ENCODE measurements at regions not wholly inside any gene's neighbourhood (a gene's known extent, or its start where the extent isn't known, plus 50 kb on each side); places are given as distances from the start of the nearest gene placed in this dataset.

DNA sequence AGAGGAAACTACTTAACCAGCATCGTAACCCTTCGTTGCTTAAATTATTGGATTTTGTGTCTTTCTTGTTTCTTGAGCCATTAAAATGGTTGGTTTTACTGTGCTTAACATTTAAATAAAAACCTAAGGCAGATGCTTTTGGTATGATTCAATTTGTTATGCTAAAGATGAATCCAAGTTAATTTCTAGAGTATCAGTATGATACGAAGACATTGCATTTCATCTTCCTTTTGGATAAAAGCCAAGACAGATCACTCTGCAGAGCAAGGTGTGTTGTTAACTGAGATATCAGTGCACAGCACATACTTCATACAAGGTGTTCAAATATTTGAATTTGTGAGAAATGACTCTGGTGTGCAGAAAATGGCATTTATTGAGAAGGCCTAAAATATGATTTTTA lies 480.5 kb downstream of the PCNX1 start:
- Histone ChIP-seq H3K36me3 (ENCODE audit: insufficient read depth, low read length) (no peaks in the 10 kb centered on the region), H3K4me1 (ENCODE audit: insufficient read depth, low read length, severe bottlenecking) (no peaks in the 10 kb centered on the region), H3K9me3 (ENCODE audit: low read length) (no peaks in the 10 kb centered on the region), H3F3A (ENCODE audit: insufficient read depth, low read length) (no peaks in the 10 kb centered on the region), H3K4me2 (ENCODE audit: low read length) (no peak overlapping the region), H4K20me1 (ENCODE audit: insufficient read depth, low read length) (no peaks in the 10 kb centered on the region), H3K27me3 (ENCODE audit: insufficient read depth, low read length) (no peaks in the 10 kb centered on the region), H3K9me2 (ENCODE audit: low read depth, low read length) (no peaks in the 10 kb centered on the region), H3K4me3 (ENCODE audit: low read depth, low read length, poor library complexity, severe bottlenecking) (no peak overlapping the region), H2AFZ (ENCODE audit: low read length) (no peak overlapping the region), H3K27ac (ENCODE audit: low read depth, low read length, poor library complexity, severe bottlenecking) (no peak overlapping the region), H3K79me2 (ENCODE audit: insufficient read depth, low read length) (no peaks in the 10 kb centered on the region), H3K9ac (ENCODE audit: low read length) (no peak overlapping the region)
- TF ChIP-seq, protein P1, sequence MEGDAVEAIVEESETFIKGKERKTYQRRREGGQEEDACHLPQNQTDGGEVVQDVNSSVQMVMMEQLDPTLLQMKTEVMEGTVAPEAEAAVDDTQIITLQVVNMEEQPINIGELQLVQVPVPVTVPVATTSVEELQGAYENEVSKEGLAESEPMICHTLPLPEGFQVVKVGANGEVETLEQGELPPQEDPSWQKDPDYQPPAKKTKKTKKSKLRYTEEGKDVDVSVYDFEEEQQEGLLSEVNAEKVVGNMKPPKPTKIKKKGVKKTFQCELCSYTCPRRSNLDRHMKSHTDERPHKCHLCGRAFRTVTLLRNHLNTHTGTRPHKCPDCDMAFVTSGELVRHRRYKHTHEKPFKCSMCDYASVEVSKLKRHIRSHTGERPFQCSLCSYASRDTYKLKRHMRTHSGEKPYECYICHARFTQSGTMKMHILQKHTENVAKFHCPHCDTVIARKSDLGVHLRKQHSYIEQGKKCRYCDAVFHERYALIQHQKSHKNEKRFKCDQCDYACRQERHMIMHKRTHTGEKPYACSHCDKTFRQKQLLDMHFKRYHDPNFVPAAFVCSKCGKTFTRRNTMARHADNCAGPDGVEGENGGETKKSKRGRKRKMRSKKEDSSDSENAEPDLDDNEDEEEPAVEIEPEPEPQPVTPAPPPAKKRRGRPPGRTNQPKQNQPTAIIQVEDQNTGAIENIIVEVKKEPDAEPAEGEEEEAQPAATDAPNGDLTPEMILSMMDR (IDR thresholded peaks at IDR 0.05; ENCODE audit: low read length): no peak
- TF ChIP-seq EZH2 (IDR thresholded peaks at IDR 0.05; ENCODE audit: borderline replicate concordance, low read length): no peak

DNA sequence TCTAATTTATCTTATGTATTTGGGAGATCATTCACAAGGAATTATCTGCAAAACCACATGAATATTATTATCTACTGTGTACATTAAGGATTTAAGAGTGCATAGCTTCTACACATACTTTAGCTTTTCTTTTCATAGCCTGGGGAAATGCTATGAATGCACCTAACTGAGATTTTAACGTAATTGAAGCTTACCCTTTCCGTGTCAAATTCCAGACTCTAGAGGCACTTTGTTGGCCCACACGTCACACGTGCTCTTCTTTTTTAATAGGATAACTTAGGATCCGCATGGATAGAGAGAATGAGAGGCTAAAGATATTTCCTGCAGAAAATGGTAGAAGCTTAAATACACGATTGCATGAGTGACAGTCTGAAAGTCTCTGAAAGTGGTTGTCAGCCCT lies 481.1 kb downstream of the PCNX1 start:
- Histone ChIP-seq H2AFZ (ENCODE audit: low read length) (no peak overlapping the region), H3K4me3 (ENCODE audit: low read depth, low read length, poor library complexity, severe bottlenecking) (no peak overlapping the region), H3K4me1 (ENCODE audit: insufficient read depth, low read length, severe bottlenecking) (no peaks in the 10 kb centered on the region), H3K79me2 (ENCODE audit: insufficient read depth, low read length) (no peaks in the 10 kb centered on the region), H3K9me3 (ENCODE audit: low read length) (no peaks in the 10 kb centered on the region), H4K20me1 (ENCODE audit: insufficient read depth, low read length) (no peaks in the 10 kb centered on the region), H3K27ac (ENCODE audit: low read depth, low read length, poor library complexity, severe bottlenecking) (no peak overlapping the region), H3K9me2 (ENCODE audit: low read depth, low read length) (no peaks in the 10 kb centered on the region), H3F3A (ENCODE audit: insufficient read depth, low read length) (no peaks in the 10 kb centered on the region), H3K9ac (ENCODE audit: low read length) (no peak overlapping the region), H3K27me3 (ENCODE audit: insufficient read depth, low read length) (no peaks in the 10 kb centered on the region), H3K4me2 (ENCODE audit: low read length) (no peak overlapping the region), H3K36me3 (ENCODE audit: insufficient read depth, low read length) (no peaks in the 10 kb centered on the region)
- no peak for TF ChIP-seq EZH2 (IDR thresholded peaks at IDR 0.05; ENCODE audit: borderline replicate concordance, low read length)
- TF ChIP-seq, protein P1 (IDR thresholded peaks at IDR 0.05; ENCODE audit: low read length): no peak

DNA sequence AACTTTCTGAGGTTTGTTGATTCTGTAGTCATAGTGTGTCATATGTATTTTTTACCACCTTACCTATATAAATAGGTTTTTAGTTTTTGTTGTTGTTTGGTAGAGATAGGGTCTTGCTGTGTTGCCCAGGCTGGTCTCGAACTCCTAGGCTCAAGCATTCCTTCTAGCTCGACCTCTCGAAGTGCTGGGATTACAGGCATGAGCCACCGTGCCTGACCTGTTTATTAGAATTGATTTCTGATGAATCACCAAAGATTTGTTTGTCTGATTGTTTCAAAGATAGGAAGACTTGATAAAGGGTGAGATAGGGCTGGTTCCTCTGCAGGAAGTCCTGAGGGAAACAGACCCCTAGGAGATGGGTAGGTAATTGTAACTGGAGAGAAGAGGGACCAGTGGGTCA lies 481.6 kb downstream of the PCNX1 start:
- Histone ChIP-seq H3K27ac (ENCODE audit: low read depth, low read length, poor library complexity, severe bottlenecking) (no peak overlapping the region), H3K27me3 (ENCODE audit: insufficient read depth, low read length) (no peaks in the 10 kb centered on the region), H3K9ac (ENCODE audit: low read length) (no peak overlapping the region), H4K20me1 (ENCODE audit: insufficient read depth, low read length) (no peaks in the 10 kb centered on the region), H3K4me3 (ENCODE audit: low read depth, low read length, poor library complexity, severe bottlenecking) (no peak overlapping the region), H3F3A (ENCODE audit: insufficient read depth, low read length) (no peaks in the 10 kb centered on the region), H3K9me3 (ENCODE audit: low read length) (no peaks in the 10 kb centered on the region), H3K36me3 (ENCODE audit: insufficient read depth, low read length) (no peaks in the 10 kb centered on the region), H3K79me2 (ENCODE audit: insufficient read depth, low read length) (no peaks in the 10 kb centered on the region), H3K9me2 (ENCODE audit: low read depth, low read length) (no peaks in the 10 kb centered on the region), H3K4me2 (ENCODE audit: low read length) (no peak overlapping the region), H2AFZ (ENCODE audit: low read length) (no peak overlapping the region), H3K4me1 (ENCODE audit: insufficient read depth, low read length, severe bottlenecking) (no peaks in the 10 kb centered on the region)
- TF ChIP-seq, protein P1 (IDR thresholded peaks at IDR 0.05; ENCODE audit: low read length): no peak
- no peak for TF ChIP-seq EZH2 (IDR thresholded peaks at IDR 0.05; ENCODE audit: borderline replicate concordance, low read length)

All from OCI-LY1 (cell line).